HepG2 (cell line): ENCODE measurements at regions not wholly inside any gene's neighbourhood (a gene's known extent, or its start where the extent isn't known, plus 50 kb on each side); places are given as distances from the start of the nearest gene placed in this dataset.

ENCODE experiments used
- ADNP ChIP-seq: sonication (generic); formaldehyde crosslinking; IDR thresholded peaks from 2 replicates; pipeline ENCODE4 v1.4.0; 2020; ENCODE audit warnings: missing genetic modification reagents
- ASH2L ChIP-seq: fragments of 300-600, 200-600 bp; sonication (generic); IDR thresholded peaks from 2 replicates; pipeline ENCODE4 v1.7.0; 2017; ENCODE audit warnings: low read depth, mild to moderate bottlenecking, moderate library complexity, mixed read lengths, low read length; ENCODE audit not compliant: insufficient read length
- CBX5 ChIP-seq: sonication (generic); formaldehyde crosslinking; IDR thresholded peaks from 2 replicates; pipeline ENCODE4 v1.4.0; 2020; ENCODE audit warnings: missing genetic modification reagents, borderline replicate concordance
- FOXA1 ChIP-seq, 2 experiments: fragments of 450-650 bp in 1 of 2; sonication (generic) in 1 of 2; formaldehyde crosslinking in 1 of 2; IDR thresholded peaks; 2 replicates each; pipeline versions ENCODE4 v1.4.0 to v1.6.1; 2016 to 2020; ENCODE audit warnings: missing genetic modification reagents in 1 of 2
- FOXA3 ChIP-seq: IDR thresholded peaks from 2 replicates; pipeline ENCODE4 v1.6.1; 2016; ENCODE audit warnings: missing genetic modification reagents, missing compliant biosample characterization
- FOXO1 ChIP-seq: sonication (generic); formaldehyde crosslinking; IDR thresholded peaks from 2 replicates; pipeline ENCODE4 v1.4.0; 2020; ENCODE audit warnings: missing genetic modification reagents
- FOXP1 ChIP-seq, 2 experiments: fragments of 450-650 bp in 1 of 2; IDR thresholded peaks; 2 replicates each; pipeline ENCODE4 v1.6.1; 2017 to 2018; ENCODE audit warnings: antibody characterized with exemption in 1 of 2
- GATAD2A ChIP-seq: IDR thresholded peaks from 2 replicates; pipeline ENCODE4 v1.6.1; 2016
- KDM6A ChIP-seq: IDR thresholded peaks from 2 replicates; pipeline ENCODE4 v1.6.1; 2016; ENCODE audit warnings: low read depth
- KLF9 ChIP-seq: IDR thresholded peaks from 2 replicates; pipeline ENCODE4 v1.6.1; 2016; ENCODE audit warnings: low read depth
- NCOA2 ChIP-seq: sonication (generic); formaldehyde crosslinking; IDR thresholded peaks from 2 replicates; pipeline ENCODE4 v1.8.0; 2022; ENCODE audit warnings: inconsistent platforms
- NFKBIZ ChIP-seq: IDR thresholded peaks from 2 replicates; pipeline ENCODE4 v1.6.1; 2018; ENCODE audit warnings: missing genetic modification reagents, missing compliant biosample characterization
- PITX1 ChIP-seq: sonication (generic); formaldehyde crosslinking; IDR thresholded peaks from 2 replicates; pipeline ENCODE4 v1.5.1; 2020; ENCODE audit warnings: mild to moderate bottlenecking, missing genetic modification reagents
- RARA ChIP-seq: IDR thresholded peaks from 2 replicates; pipeline ENCODE4 v1.6.1; 2016; ENCODE audit warnings: missing genetic modification reagents, missing compliant biosample characterization
- RCOR2 ChIP-seq: IDR thresholded peaks from 2 replicates; pipeline ENCODE4 v1.6.1; 2016; ENCODE audit warnings: missing biosample characterization, missing genetic modification reagents
- SAP130 ChIP-seq: IDR thresholded peaks from 2 replicates; pipeline ENCODE4 v1.6.1; 2016; ENCODE audit warnings: low read depth
- SOX5 ChIP-seq: IDR thresholded peaks from 2 replicates; pipeline ENCODE4 v1.6.1; 2016; ENCODE audit warnings: borderline replicate concordance
- ZMYM3 ChIP-seq: sonication (generic); formaldehyde crosslinking; IDR thresholded peaks from 2 replicates; pipeline ENCODE4 v1.5.1; 2020; ENCODE audit warnings: mild to moderate bottlenecking, missing genetic modification reagents
- ZMYM4 ChIP-seq: sonication (generic); formaldehyde crosslinking; IDR thresholded peaks from 2 replicates; pipeline ENCODE4 v1.8.1; 2023; ENCODE audit warnings: mild to moderate bottlenecking, missing genetic modification reagents
- ZNF331 ChIP-seq: sonication (generic); formaldehyde crosslinking; IDR thresholded peaks from 2 replicates; pipeline ENCODE4 v1.4.0; 2020; ENCODE audit warnings: missing genetic modification reagents
- ZNF382 ChIP-seq: sonication (generic); formaldehyde crosslinking; IDR thresholded peaks from 2 replicates; pipeline ENCODE4 v1.5.0; 2020; ENCODE audit warnings: missing genetic modification reagents, mild to moderate bottlenecking, borderline replicate concordance
- ZNF605 ChIP-seq: sonication (generic); formaldehyde crosslinking; IDR thresholded peaks from 2 replicates; pipeline ENCODE4 v1.8.0; 2022; ENCODE audit warnings: mild to moderate bottlenecking, missing genetic modification reagents
- TF ChIP-seq, protein P1 (sequence below): sonication (generic); formaldehyde crosslinking; IDR thresholded peaks from 2 replicates; pipeline ENCODE4 v1.4.0; 2020; ENCODE audit warnings: missing genetic modification reagents
- TF ChIP-seq, protein P2 (sequence below): IDR thresholded peaks from 2 replicates; pipeline ENCODE4 v1.6.1; 2018; ENCODE audit warnings: missing genetic modification reagents, mild to moderate bottlenecking, missing compliant biosample characterization
- TF ChIP-seq, protein P3 (sequence below): sonication (generic); formaldehyde crosslinking; IDR thresholded peaks from 2 replicates; pipeline ENCODE4 v1.4.0; 2020; ENCODE audit warnings: missing genetic modification reagents
- TF ChIP-seq, protein P4 (sequence below): sonication (generic); formaldehyde crosslinking; IDR thresholded peaks from 2 replicates; pipeline ENCODE4 v1.8.1; 2023; ENCODE audit warnings: mild to moderate bottlenecking, missing genetic modification reagents

DNA sequence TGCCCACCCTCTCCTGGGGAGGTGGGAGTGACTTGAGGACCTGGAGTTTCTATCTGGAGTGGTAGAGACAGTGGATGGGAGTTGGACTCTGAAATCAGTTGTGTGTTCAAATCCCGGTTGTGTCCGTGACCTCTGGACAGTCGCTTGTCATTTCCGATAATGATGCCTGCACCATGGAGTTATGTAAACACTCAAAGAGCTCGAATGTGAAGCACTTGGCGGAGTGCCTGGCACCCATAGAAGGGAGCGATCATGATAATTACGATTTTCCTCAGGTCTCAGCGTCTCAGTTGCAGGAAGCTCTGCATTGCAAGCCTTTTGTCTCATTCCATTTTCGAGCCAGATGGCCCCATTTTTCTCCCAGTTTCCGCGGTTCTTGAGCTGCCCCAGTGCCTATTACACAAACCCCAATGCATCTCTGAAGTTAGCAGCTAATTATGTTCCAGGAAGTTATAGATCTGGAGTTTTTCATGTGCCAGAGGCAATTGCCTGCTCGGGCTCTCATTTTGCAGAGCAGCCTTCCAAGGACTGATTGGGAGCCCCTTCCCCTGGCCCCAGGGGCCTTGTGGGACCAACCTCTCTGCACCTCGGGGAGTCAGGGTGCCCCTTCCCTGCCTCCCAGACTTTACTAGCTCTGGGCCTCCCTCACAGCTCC lies 175.5 kb upstream of the MVB12B start (continued):
- TF ChIP-seq, protein P1, sequence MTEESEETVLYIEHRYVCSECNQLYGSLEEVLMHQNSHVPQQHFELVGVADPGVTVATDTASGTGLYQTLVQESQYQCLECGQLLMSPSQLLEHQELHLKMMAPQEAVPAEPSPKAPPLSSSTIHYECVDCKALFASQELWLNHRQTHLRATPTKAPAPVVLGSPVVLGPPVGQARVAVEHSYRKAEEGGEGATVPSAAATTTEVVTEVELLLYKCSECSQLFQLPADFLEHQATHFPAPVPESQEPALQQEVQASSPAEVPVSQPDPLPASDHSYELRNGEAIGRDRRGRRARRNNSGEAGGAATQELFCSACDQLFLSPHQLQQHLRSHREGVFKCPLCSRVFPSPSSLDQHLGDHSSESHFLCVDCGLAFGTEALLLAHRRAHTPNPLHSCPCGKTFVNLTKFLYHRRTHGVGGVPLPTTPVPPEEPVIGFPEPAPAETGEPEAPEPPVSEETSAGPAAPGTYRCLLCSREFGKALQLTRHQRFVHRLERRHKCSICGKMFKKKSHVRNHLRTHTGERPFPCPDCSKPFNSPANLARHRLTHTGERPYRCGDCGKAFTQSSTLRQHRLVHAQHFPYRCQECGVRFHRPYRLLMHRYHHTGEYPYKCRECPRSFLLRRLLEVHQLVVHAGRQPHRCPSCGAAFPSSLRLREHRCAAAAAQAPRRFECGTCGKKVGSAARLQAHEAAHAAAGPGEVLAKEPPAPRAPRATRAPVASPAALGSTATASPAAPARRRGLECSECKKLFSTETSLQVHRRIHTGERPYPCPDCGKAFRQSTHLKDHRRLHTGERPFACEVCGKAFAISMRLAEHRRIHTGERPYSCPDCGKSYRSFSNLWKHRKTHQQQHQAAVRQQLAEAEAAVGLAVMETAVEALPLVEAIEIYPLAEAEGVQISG (CRISPR knock-in tag), result peak; percentile 29; the same call in 1 of the 2 replicates
- TF ChIP-seq ADNP (CRISPR knock-in tag), result 0 out of 2 replicates have a peak, but pooled peaks have one; percentile 49
- no peak for TF ChIP-seq FOXP1 (IDR thresholded peaks at IDR 0.05)
- peak; percentile 47 for TF ChIP-seq FOXP1 (CRISPR knock-in tag; IDR thresholded peaks at IDR 0.05)
- TF ChIP-seq ASH2L, result peak; percentile 39
- no peak for TF ChIP-seq NFKBIZ (CRISPR knock-in tag)
- peak; percentile 31; the same call in 1 of the 2 replicates for TF ChIP-seq PITX1
- TF ChIP-seq CBX5 (CRISPR knock-in tag), result peak; percentile 69; the same call in 1 of the 2 replicates
- TF ChIP-seq ZMYM3 (CRISPR knock-in tag), result peak; percentile 86
- peak; percentile 81 for TF ChIP-seq NCOA2
- TF ChIP-seq SAP130, result peak; percentile 52
- TF ChIP-seq ZNF331 (CRISPR knock-in tag), result peak; percentile 45; the same call in 1 of the 2 replicates
- TF ChIP-seq RARA (CRISPR knock-in tag), result peak; percentile 80
- no peak for TF ChIP-seq ZNF382 (CRISPR knock-in tag)
- peak; percentile 49; the same call in 1 of the 2 replicates for TF ChIP-seq SOX5
- TF ChIP-seq FOXA1 (IDR thresholded peaks at IDR 0.05), result no peak
- TF ChIP-seq FOXA1 (CRISPR knock-in tag; IDR thresholded peaks at IDR 0.05), result peak; percentile 92
- TF ChIP-seq, protein P2, sequence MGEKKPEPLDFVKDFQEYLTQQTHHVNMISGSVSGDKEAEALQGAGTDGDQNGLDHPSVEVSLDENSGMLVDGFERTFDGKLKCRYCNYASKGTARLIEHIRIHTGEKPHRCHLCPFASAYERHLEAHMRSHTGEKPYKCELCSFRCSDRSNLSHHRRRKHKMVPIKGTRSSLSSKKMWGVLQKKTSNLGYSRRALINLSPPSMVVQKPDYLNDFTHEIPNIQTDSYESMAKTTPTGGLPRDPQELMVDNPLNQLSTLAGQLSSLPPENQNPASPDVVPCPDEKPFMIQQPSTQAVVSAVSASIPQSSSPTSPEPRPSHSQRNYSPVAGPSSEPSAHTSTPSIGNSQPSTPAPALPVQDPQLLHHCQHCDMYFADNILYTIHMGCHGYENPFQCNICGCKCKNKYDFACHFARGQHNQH (CRISPR knock-in tag), result peak; percentile 67; the same call in 1 of the 2 replicates
- TF ChIP-seq GATAD2A (CRISPR knock-in tag), result 0 out of 2 replicates have a peak, but pooled peaks have one; percentile 15
- peak; percentile 44; the same call in 1 of the 2 replicates for TF ChIP-seq FOXO1 (CRISPR knock-in tag)
- TF ChIP-seq ZMYM4 (CRISPR knock-in tag), result peak; percentile 69
- peak; percentile 88 for TF ChIP-seq FOXA3
- TF ChIP-seq RCOR2 (CRISPR knock-in tag), result peak; percentile 59; the same call in 1 of the 2 replicates
- 0 out of 2 replicates have a peak, but pooled peaks have one; percentile 52 for TF ChIP-seq KDM6A (CRISPR knock-in tag)
- TF ChIP-seq, protein P3, sequence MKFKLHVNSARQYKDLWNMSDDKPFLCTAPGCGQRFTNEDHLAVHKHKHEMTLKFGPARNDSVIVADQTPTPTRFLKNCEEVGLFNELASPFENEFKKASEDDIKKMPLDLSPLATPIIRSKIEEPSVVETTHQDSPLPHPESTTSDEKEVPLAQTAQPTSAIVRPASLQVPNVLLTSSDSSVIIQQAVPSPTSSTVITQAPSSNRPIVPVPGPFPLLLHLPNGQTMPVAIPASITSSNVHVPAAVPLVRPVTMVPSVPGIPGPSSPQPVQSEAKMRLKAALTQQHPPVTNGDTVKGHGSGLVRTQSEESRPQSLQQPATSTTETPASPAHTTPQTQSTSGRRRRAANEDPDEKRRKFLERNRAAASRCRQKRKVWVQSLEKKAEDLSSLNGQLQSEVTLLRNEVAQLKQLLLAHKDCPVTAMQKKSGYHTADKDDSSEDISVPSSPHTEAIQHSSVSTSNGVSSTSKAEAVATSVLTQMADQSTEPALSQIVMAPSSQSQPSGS (CRISPR knock-in tag), result 0 out of 2 replicates have a peak, but pooled peaks have one; percentile 36
- TF ChIP-seq ZNF605, result 0 out of 2 replicates have a peak, but pooled peaks have one; percentile 43
- TF ChIP-seq, protein P4, sequence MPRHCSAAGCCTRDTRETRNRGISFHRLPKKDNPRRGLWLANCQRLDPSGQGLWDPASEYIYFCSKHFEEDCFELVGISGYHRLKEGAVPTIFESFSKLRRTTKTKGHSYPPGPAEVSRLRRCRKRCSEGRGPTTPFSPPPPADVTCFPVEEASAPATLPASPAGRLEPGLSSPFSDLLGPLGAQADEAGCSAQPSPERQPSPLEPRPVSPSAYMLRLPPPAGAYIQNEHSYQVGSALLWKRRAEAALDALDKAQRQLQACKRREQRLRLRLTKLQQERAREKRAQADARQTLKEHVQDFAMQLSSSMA, result 0 out of 2 replicates have a peak, but pooled peaks have one; percentile 60
- no peak for TF ChIP-seq KLF9
